KMS-11 (cell line): ENCODE measurements at regions not wholly inside any gene's neighbourhood (a gene's known extent, or its start where the extent isn't known, plus 50 kb on each side); places are given as distances from the start of the nearest gene placed in this dataset.

ENCODE experiments used
- H2AFZ ChIP-seq: fragments of 200-600 bp; sonication (generic); 2 replicates; pipeline ENCODE4 v1.6.1; 2016; ENCODE audit warnings: antibody characterized with exemption, mixed run types, low read depth
- H3K27ac ChIP-seq: fragments of 200-600 bp; sonication (generic); 2 replicates; pipeline ENCODE4 v1.6.1; 2016; ENCODE audit warnings: mild to moderate bottlenecking, mixed run types
- H3K27me3 ChIP-seq: fragments of 200-600 bp; sonication (generic); 2 replicates; pipeline ENCODE4 v1.6.1; 2017; ENCODE audit warnings: mild to moderate bottlenecking, low read depth, mixed run types, moderate library complexity; ENCODE audit not compliant: insufficient read depth
- H3K36me3 ChIP-seq: fragments of 200-600 bp; sonication (generic); 2 replicates; pipeline ENCODE4 v1.6.1; 2017; ENCODE audit warnings: mild to moderate bottlenecking, mixed run types; ENCODE audit not compliant: insufficient read depth
- H3K4me1 ChIP-seq: fragments of 200-600 bp; sonication (generic); 2 replicates; pipeline ENCODE4 v1.6.1; 2016; ENCODE audit warnings: mild to moderate bottlenecking, low read depth, mixed run types; ENCODE audit not compliant: poor library complexity, severe bottlenecking
- H3K4me2 ChIP-seq: fragments of 200-600 bp; sonication (generic); 2 replicates; pipeline ENCODE4 v1.7.0; 2016; ENCODE audit warnings: mild to moderate bottlenecking, mixed run types
- H3K4me3 ChIP-seq: fragments of 200-600 bp; sonication (generic); IDR thresholded peaks from 2 replicates; pipeline ENCODE4 v1.6.1; 2017; ENCODE audit warnings: low read depth, low read length, mixed read lengths; ENCODE audit not compliant: insufficient read depth
- H3K79me2 ChIP-seq: fragments of 200-600 bp; sonication (generic); 2 replicates; pipeline ENCODE4 v1.6.1; 2016; ENCODE audit warnings: low read depth, mixed run types; ENCODE audit not compliant: insufficient read depth
- H3K9ac ChIP-seq: fragments of 200-600 bp; sonication (generic); 2 replicates; pipeline ENCODE4 v1.6.1; 2016; ENCODE audit warnings: mild to moderate bottlenecking, mixed run types
- H4K20me1 ChIP-seq: fragments of 200-600 bp; sonication (generic); 2 replicates; pipeline ENCODE4 v1.6.1; 2016; ENCODE audit warnings: mild to moderate bottlenecking, mixed run types; ENCODE audit not compliant: insufficient read depth
- TF ChIP-seq, protein P1 (sequence below): fragments of 200-600 bp; sonication (generic); conservative IDR thresholded peaks from 2 replicates; pipeline ENCODE4 v1.6.1; 2017; ENCODE audit warnings: low read depth, mild to moderate bottlenecking, antibody characterized with exemption, low read length, moderate library complexity, mixed read lengths

DNA sequence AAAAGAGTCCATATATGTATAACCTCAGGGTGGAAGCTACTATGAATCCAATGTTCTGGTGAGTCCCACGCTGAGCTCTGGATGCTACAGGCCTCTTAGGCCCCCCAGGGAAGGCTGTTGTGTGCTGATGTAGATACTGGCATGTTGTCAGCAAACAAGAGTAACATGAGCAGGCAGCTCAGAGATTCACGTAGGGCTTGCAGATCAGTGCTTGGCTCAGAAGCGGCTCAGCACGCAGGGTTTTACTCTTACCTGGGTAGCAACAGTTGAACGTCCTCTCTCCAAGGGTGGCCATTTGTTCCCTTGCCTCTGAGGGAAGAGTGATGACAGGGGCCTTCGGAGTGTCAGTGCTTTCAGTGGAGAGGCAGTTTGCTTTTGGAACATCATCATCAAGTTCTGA lies 93.4 kb downstream of the ZFP64 start:
- Histone ChIP-seq H3K4me2 (no peak overlapping the region), H4K20me1 (no peaks in the 10 kb centered on the region), H3K4me1 (no peaks in the 10 kb centered on the region), H3K36me3 (no peaks in the 10 kb centered on the region), H3K27ac (no peak overlapping the region), H2AFZ (no peak overlapping the region), H3K4me3 (no peak overlapping the region), H3K9ac (no peak overlapping the region), H3K79me2 (no peaks in the 10 kb centered on the region), H3K27me3 (no peaks in the 10 kb centered on the region)
- TF ChIP-seq, protein P1, sequence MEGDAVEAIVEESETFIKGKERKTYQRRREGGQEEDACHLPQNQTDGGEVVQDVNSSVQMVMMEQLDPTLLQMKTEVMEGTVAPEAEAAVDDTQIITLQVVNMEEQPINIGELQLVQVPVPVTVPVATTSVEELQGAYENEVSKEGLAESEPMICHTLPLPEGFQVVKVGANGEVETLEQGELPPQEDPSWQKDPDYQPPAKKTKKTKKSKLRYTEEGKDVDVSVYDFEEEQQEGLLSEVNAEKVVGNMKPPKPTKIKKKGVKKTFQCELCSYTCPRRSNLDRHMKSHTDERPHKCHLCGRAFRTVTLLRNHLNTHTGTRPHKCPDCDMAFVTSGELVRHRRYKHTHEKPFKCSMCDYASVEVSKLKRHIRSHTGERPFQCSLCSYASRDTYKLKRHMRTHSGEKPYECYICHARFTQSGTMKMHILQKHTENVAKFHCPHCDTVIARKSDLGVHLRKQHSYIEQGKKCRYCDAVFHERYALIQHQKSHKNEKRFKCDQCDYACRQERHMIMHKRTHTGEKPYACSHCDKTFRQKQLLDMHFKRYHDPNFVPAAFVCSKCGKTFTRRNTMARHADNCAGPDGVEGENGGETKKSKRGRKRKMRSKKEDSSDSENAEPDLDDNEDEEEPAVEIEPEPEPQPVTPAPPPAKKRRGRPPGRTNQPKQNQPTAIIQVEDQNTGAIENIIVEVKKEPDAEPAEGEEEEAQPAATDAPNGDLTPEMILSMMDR, result no peak

DNA sequence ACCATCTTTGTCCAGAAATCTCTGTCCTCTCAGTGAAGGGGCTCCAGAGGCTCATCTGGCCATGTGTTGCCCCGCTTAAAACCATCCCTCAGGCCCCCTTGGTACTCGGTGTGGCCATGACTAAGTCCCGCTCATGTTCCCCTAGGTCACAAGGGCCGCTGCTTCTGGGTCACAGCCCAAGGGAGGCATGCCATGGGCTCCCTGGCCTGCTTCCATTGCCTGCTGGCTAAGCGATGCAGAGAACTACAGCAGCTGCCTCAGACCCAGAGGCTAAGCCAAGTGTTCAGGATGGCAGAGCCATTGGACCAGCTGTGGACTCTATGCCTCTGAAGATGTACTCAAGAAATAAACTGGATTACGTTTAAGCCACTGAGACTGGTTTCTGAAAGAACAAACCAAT lies 95.5 kb downstream of the ZFP64 start:
- Histone ChIP-seq H4K20me1 (no peaks in the 10 kb centered on the region), H3K27me3 (no peaks in the 10 kb centered on the region), H3K27ac (no peak overlapping the region), H3K9ac (no peak overlapping the region), H3K4me2 (no peak overlapping the region), H3K4me1 (no peaks in the 10 kb centered on the region), H3K36me3 (no peaks in the 10 kb centered on the region), H3K4me3 (no peak overlapping the region), H2AFZ (no peak overlapping the region), H3K79me2 (no peaks in the 10 kb centered on the region)
- TF ChIP-seq, protein P1, result no peak

DNA sequence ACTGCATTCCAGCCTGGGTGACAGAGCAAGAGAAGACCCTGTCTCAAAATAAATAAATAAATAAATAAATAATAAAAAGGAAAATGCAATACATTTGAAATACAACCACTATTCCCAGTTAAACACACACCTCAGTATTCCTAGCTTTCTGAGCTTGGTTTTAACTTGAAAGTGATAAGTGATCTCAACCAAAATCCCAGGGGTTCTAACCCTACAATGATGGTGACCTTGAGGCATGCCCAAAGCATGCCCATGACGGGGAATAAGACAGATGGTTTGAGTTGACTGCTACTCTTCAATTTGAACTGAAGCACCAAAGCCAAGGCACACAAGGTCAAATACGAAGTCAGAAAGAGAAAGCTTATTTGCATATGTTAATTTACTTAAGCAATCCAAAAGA lies 96.9 kb downstream of the ZFP64 start:
- Histone ChIP-seq H2AFZ (no peak overlapping the region), H3K36me3 (no peaks in the 10 kb centered on the region), H3K4me3 (no peak overlapping the region), H3K79me2 (no peaks in the 10 kb centered on the region), H3K27me3 (no peaks in the 10 kb centered on the region), H4K20me1 (no peaks in the 10 kb centered on the region), H3K4me1 (no peaks in the 10 kb centered on the region), H3K9ac (no peak overlapping the region), H3K4me2 (no peak overlapping the region), H3K27ac (no peak overlapping the region)
- TF ChIP-seq, protein P1, result no peak

DNA sequence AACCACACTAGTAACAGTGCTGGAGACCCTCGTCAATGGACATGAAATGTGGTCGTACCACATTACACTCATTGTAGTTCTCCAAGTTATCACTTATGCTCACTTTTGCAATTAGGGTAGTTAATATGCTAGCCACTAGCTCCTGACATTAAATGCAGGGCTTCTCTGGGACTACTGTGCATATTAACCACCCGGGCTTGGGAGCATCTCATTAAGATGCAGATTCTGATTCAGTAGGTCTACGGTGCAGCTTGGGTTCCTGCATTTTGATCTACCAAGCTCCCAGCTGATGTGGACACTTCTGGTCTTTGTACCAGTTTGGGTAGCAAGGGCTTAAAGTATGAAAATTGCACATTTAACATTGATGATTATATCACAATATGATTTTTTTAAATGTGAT lies 98.0 kb downstream of the ZFP64 start:
- no peak overlapping the region for H3K27ac ChIP-seq
- TF ChIP-seq, protein P1, result no peak
- no peaks in the 10 kb centered on the region for H3K36me3 ChIP-seq
- H3K79me2 ChIP-seq, result no peaks in the 10 kb centered on the region
- H3K27me3 ChIP-seq, result no peaks in the 10 kb centered on the region
- H3K9ac ChIP-seq, result no peak overlapping the region
- H3K4me2 ChIP-seq, result no peak overlapping the region
- H4K20me1 ChIP-seq, result no peaks in the 10 kb centered on the region
- H2AFZ ChIP-seq, result no peak overlapping the region
- no peaks in the 10 kb centered on the region for H3K4me1 ChIP-seq
- no peak overlapping the region for H3K4me3 ChIP-seq

DNA sequence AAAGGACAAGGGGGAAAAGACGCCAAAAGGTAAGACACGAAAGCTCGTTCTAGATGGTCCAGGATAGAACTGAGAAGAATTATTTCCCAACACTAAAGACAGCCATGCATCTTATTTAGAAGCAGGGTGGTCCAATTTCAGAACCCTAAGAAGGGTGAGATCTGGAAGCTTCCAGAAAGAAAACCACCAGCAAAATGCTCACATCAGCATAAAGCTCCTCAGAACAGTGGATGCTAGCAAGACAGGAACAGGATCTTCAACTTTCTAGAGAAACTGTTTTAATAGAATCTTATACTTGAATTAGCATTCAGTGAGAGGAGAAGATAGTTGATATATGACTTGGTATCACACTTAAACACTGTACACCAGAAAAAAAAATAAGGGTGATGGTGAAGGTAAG lies 101.5 kb downstream of the ZFP64 start:
- no peaks in the 10 kb centered on the region for H3K79me2 ChIP-seq
- H4K20me1 ChIP-seq, result no peaks in the 10 kb centered on the region
- no peaks in the 10 kb centered on the region for H3K4me1 ChIP-seq
- TF ChIP-seq, protein P1, result no peak
- no peak overlapping the region for H2AFZ ChIP-seq
- H3K4me2 ChIP-seq, result no peak overlapping the region
- no peaks in the 10 kb centered on the region for H3K36me3 ChIP-seq
- H3K9ac ChIP-seq, result no peak overlapping the region
- H3K27me3 ChIP-seq, result no peaks in the 10 kb centered on the region
- no peak overlapping the region for H3K27ac ChIP-seq
- no peak overlapping the region for H3K4me3 ChIP-seq
